H1 (cell line): ENCODE measurements at regions not wholly inside any gene's neighbourhood (a gene's known extent, or its start where the extent isn't known, plus 50 kb on each side); places are given as distances from the start of the nearest gene placed in this dataset.

ENCODE experiments used
- CTCF ChIA-PET: fragments of 300-600 bp; sonication (Branson Sonifier 250); formaldehyde crosslinking; loops from one replicate; lab custom pipeline; 2021; ENCODE audit not compliant: partially characterized antibody; lab: Charles Lee
- POLR2A ChIA-PET: fragments of 300-600 bp; sonication (Branson Sonifier 250); formaldehyde crosslinking; loops from one replicate; lab custom pipeline; 2021; ENCODE audit warnings: inconsistent platforms; ENCODE audit not compliant: partially characterized antibody; lab: Charles Lee
- DNase-seq, 2 experiments: peaks; one replicate each; pipeline versions ENCODE4 v3.0.0 to v3.0.0-alpha.2; 2010 to 2022; ENCODE audit warnings: low spot score in 2 of 2, low read depth in 1 of 2, mixed read lengths in 1 of 2
- FAIRE-seq: peaks from 2 replicates; lab custom pipeline; 2011; peaks lifted over from hg19 to GRCh38; lab: Jason Lieb, UNC
- H2AFZ ChIP-seq: 2 replicates; pipeline ENCODE4 v1.8.1; 2012; ENCODE audit warnings: low read length, inconsistent platforms
- H2AK5ac ChIP-seq: 2 replicates; pipeline ENCODE4 v1.6.1; 2013; ENCODE audit warnings: low read depth, low read length
- H2BK120ac ChIP-seq: replicated peaks from 2 replicates; pipeline ENCODE3; 2013; ENCODE audit warnings: low read depth, low read length, inconsistent platforms
- H2BK12ac ChIP-seq: 2 replicates; pipeline ENCODE4 v1.6.1; 2013; ENCODE audit warnings: low read depth, low read length
- H2BK15ac ChIP-seq: 2 replicates; pipeline ENCODE4 v1.6.1; 2013; ENCODE audit warnings: low read length
- H2BK20ac ChIP-seq: 2 replicates; pipeline ENCODE4 v1.6.1; 2013; ENCODE audit warnings: low read length
- H2BK5ac ChIP-seq: 2 replicates; pipeline ENCODE4 v1.6.1; 2013; ENCODE audit warnings: low read depth, low read length
- H3K14ac ChIP-seq: 2 replicates; pipeline ENCODE4 v1.6.1; 2013; ENCODE audit warnings: inconsistent platforms; ENCODE audit not compliant: insufficient read length
- H3K18ac ChIP-seq: 2 replicates; pipeline ENCODE4 v1.6.1; 2013; ENCODE audit warnings: low read length; ENCODE audit errors: extremely low read depth
- H3K23ac ChIP-seq: 2 replicates; pipeline ENCODE4 v1.6.1; 2013; ENCODE audit warnings: inconsistent platforms; ENCODE audit not compliant: insufficient read length
- H3K23me2 ChIP-seq: 2 replicates; pipeline ENCODE4 v1.6.1; 2013; ENCODE audit warnings: low read depth, low read length
- H3K27ac ChIP-seq: 2 replicates; pipeline ENCODE4 v1.6.1; 2011; ENCODE audit warnings: low read depth, low read length, inconsistent platforms
- H3K27me3 ChIP-seq, 4 experiments: replicated peaks in 1 of 4; 1 replicate in 1 of 4; 2 replicates in 3 of 4; pipeline versions ENCODE4 v1.6.1 to v1.8.1; 2011 to 2013; ENCODE audit warnings: low read length in 3 of 4, mild to moderate bottlenecking in 3 of 4, inconsistent platforms in 2 of 4, mixed read lengths in 2 of 4, moderate library complexity in 1 of 4; ENCODE audit not compliant: control insufficient read depth in 3 of 4, insufficient read depth in 3 of 4; ENCODE audit errors: extremely low read depth in 1 of 4
- H3K36me3 ChIP-seq, 4 experiments: 2 replicates each; pipeline versions ENCODE4 v1.6.1 to v1.8.1; 2011 to 2013; ENCODE audit warnings: mild to moderate bottlenecking in 4 of 4, low read length in 3 of 4, moderate library complexity in 2 of 4, control low read depth in 1 of 4, inconsistent platforms in 1 of 4; ENCODE audit not compliant: insufficient read depth in 4 of 4, control insufficient read depth in 2 of 4
- H3K4ac ChIP-seq: replicated peaks from 2 replicates; pipeline ENCODE3; 2013; ENCODE audit warnings: low read length, low read depth, mixed read lengths, inconsistent platforms; ENCODE audit not compliant: insufficient read length
- H3K4me1 ChIP-seq, 4 experiments: replicated peaks in 1 of 4; 1 replicate in 1 of 4; 2 replicates in 3 of 4; pipeline versions ENCODE4 v1.6.1 to v1.8.1; 2011 to 2013; ENCODE audit warnings: low read length in 3 of 4, inconsistent platforms in 2 of 4, mixed read lengths in 1 of 4; ENCODE audit not compliant: insufficient read depth in 4 of 4, control insufficient read depth in 3 of 4
- H3K4me2 ChIP-seq, 2 experiments: 2 replicates each; pipeline versions ENCODE4 v1.6.1 to v1.8.1; 2011 to 2013; ENCODE audit warnings: low read depth in 2 of 2, low read length in 2 of 2, control low read depth in 1 of 2, inconsistent platforms in 1 of 2, mild to moderate bottlenecking in 1 of 2; ENCODE audit not compliant: insufficient read depth in 1 of 2
- H3K4me3 ChIP-seq, 4 experiments: fragments of 200-600, 300-600 bp in 1 of 4; sonication (generic), shearing (Covaris generic), sonication (Bioruptor Twin) in 1 of 4; 2 replicates each; pipeline versions ENCODE4 v1.5.1 to v1.8.1; 2011 to 2016; ENCODE audit warnings: low read length in 4 of 4, low read depth in 3 of 4, control low read depth in 2 of 4, inconsistent platforms in 2 of 4, mild to moderate bottlenecking in 2 of 4, mixed read lengths in 1 of 4, moderate library complexity in 1 of 4; ENCODE audit not compliant: insufficient read depth in 2 of 4; ENCODE audit errors: extremely low read depth in 1 of 4
- H3K56ac ChIP-seq: replicated peaks from 2 replicates; pipeline ENCODE3; 2013; ENCODE audit warnings: low read depth, mild to moderate bottlenecking, mixed read lengths, low read length, inconsistent platforms; ENCODE audit not compliant: insufficient read length
- H3K79me1 ChIP-seq: 2 replicates; pipeline ENCODE4 v1.6.1; 2013; ENCODE audit warnings: low read depth, low read length, control low read depth
- H3K79me2 ChIP-seq, 2 experiments: 2 replicates each; pipeline versions ENCODE4 v1.6.1 to v1.8.1; 2012 to 2013; ENCODE audit warnings: low read length in 2 of 2, mild to moderate bottlenecking in 2 of 2, inconsistent platforms in 1 of 2; ENCODE audit not compliant: insufficient read depth in 2 of 2, control insufficient read depth in 1 of 2
- H3K9ac ChIP-seq, 4 experiments: replicated peaks in 1 of 4; 1 replicate in 1 of 4; 2 replicates in 3 of 4; pipeline versions ENCODE4 v1.6.1 to v1.8.1; 2011 to 2013; ENCODE audit warnings: low read depth in 3 of 4, low read length in 3 of 4, control low read depth in 2 of 4, mild to moderate bottlenecking in 2 of 4, moderate library complexity in 2 of 4, inconsistent platforms in 1 of 4; ENCODE audit errors: extremely low read depth in 1 of 4
- H3K9me3 ChIP-seq, 2 experiments: 2 replicates each; pipeline versions ENCODE4 v1.6.1 to v1.8.1; 2012 to 2013; ENCODE audit warnings: mild to moderate bottlenecking in 2 of 2, moderate library complexity in 2 of 2, control low read depth in 1 of 2, inconsistent platforms in 1 of 2, low read depth in 1 of 2, low read length in 1 of 2, mixed read lengths in 1 of 2; ENCODE audit not compliant: insufficient read depth in 2 of 2
- H4K20me1 ChIP-seq, 2 experiments: replicated peaks in 1 of 2; 2 replicates each; pipeline versions ENCODE3 to v1.8.1; 2011 to 2013; ENCODE audit warnings: inconsistent platforms in 2 of 2, low read length in 2 of 2, mild to moderate bottlenecking in 1 of 2; ENCODE audit not compliant: insufficient read depth in 2 of 2, control insufficient read depth in 1 of 2
- H4K5ac ChIP-seq: 2 replicates; pipeline ENCODE4 v1.6.1; 2013; ENCODE audit warnings: low read length, low read depth, mixed read lengths, inconsistent platforms; ENCODE audit not compliant: insufficient read length
- H4K8ac ChIP-seq: 2 replicates; pipeline ENCODE4 v1.8.0; 2013; ENCODE audit warnings: mild to moderate bottlenecking, moderate library complexity, low read length, inconsistent platforms; ENCODE audit not compliant: insufficient read depth; ENCODE audit errors: extremely low read depth
- H4K91ac ChIP-seq: replicated peaks from 2 replicates; pipeline ENCODE3; 2013; ENCODE audit warnings: low read length, mixed read lengths, inconsistent platforms; ENCODE audit not compliant: insufficient read length
- CTBP2 ChIP-seq: IDR thresholded peaks from 2 replicates; pipeline ENCODE4 v1.7.0; 2011; ENCODE audit warnings: borderline replicate concordance, mild to moderate bottlenecking, moderate library complexity, mixed read lengths, low read length; ENCODE audit not compliant: insufficient read depth, insufficient read length
- CTCF ChIP-seq, 3 experiments: IDR thresholded peaks; 1 replicate in 2 of 3; 2 replicates in 1 of 3; pipeline versions ENCODE4 v1.5.1 to v1.6.1; 2011; ENCODE audit warnings: low read length in 3 of 3, mild to moderate bottlenecking in 3 of 3, inconsistent platforms in 2 of 3, low read depth in 1 of 3, moderate library complexity in 1 of 3; ENCODE audit not compliant: insufficient read depth in 1 of 3; ENCODE audit errors: control extremely low read depth in 1 of 3
- EZH2 ChIP-seq: fragments of 200-600 bp; sonication (generic); IDR thresholded peaks from 2 replicates; pipeline ENCODE4 v1.7.1; 2012; ENCODE audit warnings: low read depth, mild to moderate bottlenecking, moderate library complexity, low read length, inconsistent platforms; ENCODE audit not compliant: severe bottlenecking
- FOSL1 ChIP-seq: IDR thresholded peaks from 2 replicates; pipeline ENCODE4 v1.6.1; 2011; ENCODE audit warnings: mild to moderate bottlenecking, low read depth, low read length, moderate library complexity; ENCODE audit not compliant: insufficient read depth
- GTF2F1 ChIP-seq: IDR thresholded peaks from 2 replicates; pipeline ENCODE4 v1.6.1; 2012; ENCODE audit warnings: low read depth, low read length, improper control_type of control experiment, borderline replicate concordance
- JUND ChIP-seq: IDR thresholded peaks from 2 replicates; pipeline ENCODE4 v1.6.1; 2011; ENCODE audit warnings: mild to moderate bottlenecking, improper control_type of control experiment, low read length
- POU5F1 ChIP-seq: IDR thresholded peaks from 2 replicates; pipeline ENCODE4 v1.6.1; 2011; ENCODE audit warnings: low read depth, mild to moderate bottlenecking, low read length, moderate library complexity
- SAP30 ChIP-seq: fragments of 300-600 bp; sonication (generic); IDR thresholded peaks from 2 replicates; pipeline ENCODE4 v1.7.1; 2012; ENCODE audit warnings: low read length, moderate library complexity, mild to moderate bottlenecking, inconsistent platforms; ENCODE audit not compliant: insufficient read depth, insufficient replicate concordance
- SP4 ChIP-seq: IDR thresholded peaks from 2 replicates; pipeline ENCODE4 v1.6.1; 2012; ENCODE audit warnings: low read length, inconsistent platforms
- USF2 ChIP-seq: IDR thresholded peaks from 2 replicates; pipeline ENCODE4 v1.6.1; 2011; ENCODE audit warnings: low read length, improper control_type of control experiment
- ZNF274 ChIP-seq: IDR thresholded peaks from 2 replicates; pipeline ENCODE4 v1.7.0; 2012; ENCODE audit warnings: low read length, borderline replicate concordance; ENCODE audit errors: extremely low read depth
- WGBS, 2 experiments: shearing (Covaris generic) in 1 of 2; methylation state at CpG; one replicate each; pipeline versions ENCODE4 v1.1.6 to v1.1.7; 2013 to 2015; ENCODE audit warnings: low lambda C conversion rate in 2 of 2, mixed read lengths in 2 of 2, inconsistent platforms in 1 of 2, low coverage in 1 of 2, missing lambda C conversion rate in 1 of 2; ENCODE audit not compliant: insufficient replicate concordance in 2 of 2, insufficient coverage in 1 of 2, insufficient read length in 1 of 2; ENCODE audit errors: extremely low coverage in 1 of 2, missing lambda C conversion rate in 1 of 2; 5-methylcytosine and 5-hydroxymethylcytosine counted together

GRCh38 chr13:50643060-50643459, 200.4 kb downstream of the DLEU7 start:
- no peaks in the 10 kb centered on the region for H4K20me1 ChIP-seq
- no peaks in the 10 kb centered on the region for H3K23me2 ChIP-seq
- H3K18ac ChIP-seq, result no peak overlapping the region
- H3K4me2 ChIP-seq, result no peak overlapping the region
- H2AK5ac ChIP-seq, result no peak overlapping the region
- no peak overlapping the region for H3K4me3 ChIP-seq
- H2BK5ac ChIP-seq, result no peak overlapping the region
- no peak overlapping the region for H2BK20ac ChIP-seq
- CTCF ChIA-PET, result interaction anchor here (1.6 kb wide), 1 partner anchor 158 kb away, joined by 5 read pairs; no protein-coding TSS in a partner anchor
- no peak overlapping the region for H2BK15ac ChIP-seq
- no peak overlapping the region for H3K4ac ChIP-seq
- WGBS, 2 experiments, result 87% methylated on average over 5 of the region's 5 CpGs; no CpG with 5 or more reads in 1 of the 2 experiments
- no peaks in the 10 kb centered on the region; a peak in 1 of 7 replicates for H3K27me3 ChIP-seq
- H3K56ac ChIP-seq, result no peak overlapping the region
- no peaks in the 10 kb centered on the region for H3K9me3 ChIP-seq
- FAIRE-seq (no peak), DNase-seq (no peak)
- no peak overlapping the region for H2BK12ac ChIP-seq
- no peak overlapping the region for H4K91ac ChIP-seq
- no peak overlapping the region for H2AFZ ChIP-seq
- no peak overlapping the region for H2BK120ac ChIP-seq
- no peak overlapping the region for H4K8ac ChIP-seq
- no peak overlapping the region for H3K14ac ChIP-seq
- no peaks in the 10 kb centered on the region for H3K79me1 ChIP-seq
- H3K9ac ChIP-seq, result no peak overlapping the region
- no peaks in the 10 kb centered on the region for H3K4me1 ChIP-seq
- H3K27ac ChIP-seq, result no peak overlapping the region
- H3K36me3 ChIP-seq, result no peaks in the 10 kb centered on the region
- H4K5ac ChIP-seq, result no peak overlapping the region
- POLR2A ChIA-PET, result no interaction called here
- no peaks in the 10 kb centered on the region for H3K79me2 ChIP-seq
- no peak overlapping the region for H3K23ac ChIP-seq
- no peak for TF ChIP-seq POU5F1
- TF ChIP-seq SP4, result no peak
- no peak for TF ChIP-seq USF2
- TF ChIP-seq CTBP2, result no peak
- TF ChIP-seq CTCF (IDR thresholded peaks at IDR 0.05; ENCODE audit: control extremely low read depth in 1 of 3, insufficient read depth in 1 of 3, low read depth in 1 of 3, low read length in 3 of 3), result no peak
- no peak for TF ChIP-seq GTF2F1
- TF ChIP-seq JUND, result no peak
- TF ChIP-seq SAP30, result no peak
- TF ChIP-seq EZH2, result no peak
- TF ChIP-seq ZNF274, result no peak
- no peak for TF ChIP-seq FOSL1
